LNCAP (cell line): ENCODE measurements at regions not wholly inside any gene's neighbourhood (a gene's known extent, or its start where the extent isn't known, plus 50 kb on each side); places are given as distances from the start of the nearest gene placed in this dataset.

ENCODE experiments used
- CTCF ChIP-seq: fragments of 450-650 bp; IDR thresholded peaks from 2 replicates; pipeline ENCODE4 v1.5.1; 2017; ENCODE audit warnings: mild to moderate bottlenecking

GRCh38 chr5:36769129-36769770 is 107.3 kb upstream of the NIPBL start:
- no peak for TF ChIP-seq CTCF

GRCh38 chr5:36770125-36770524 is 106.4 kb upstream of the NIPBL start:
- TF ChIP-seq CTCF = no peak

- no peak for TF ChIP-seq CTCF
Measured at GRCh38 chr5:36772276-36773140, 104.1 kb upstream of the NIPBL start.

GRCh38 chr5:36777105-36777757 is 99.3 kb upstream of the NIPBL start:
- peak; percentile 66 for TF ChIP-seq CTCF

- no peak for TF ChIP-seq CTCF
Measured at GRCh38 chr5:36778336-36778735, 98.2 kb upstream of the NIPBL start.

GRCh38 chr5:36786448-36787012 is 90.0 kb upstream of the NIPBL start:
- no peak for TF ChIP-seq CTCF

GRCh38 chr5:36787365-36788093 is 89.0 kb upstream of the NIPBL start:
- no peak for TF ChIP-seq CTCF
